KG1 (cell line): ENCODE measurements at regions not wholly inside any gene's neighbourhood (a gene's known extent, or its start where the extent isn't known, plus 50 kb on each side); places are given as distances from the start of the nearest gene placed in this dataset.

Experiments used
- DNase-seq: peaks from one replicate; lab custom pipeline; 2025; lab: John Stamatoyannopoulos, UW

- peak; percentile 16 for DNase-seq
These were observed 67.3 kb upstream of the NUP50 start for GRCh38 chr22:45096256-45096907.

GRCh38 chr22:45097061-45097460 lies 66.7 kb upstream of the NUP50 start:
- DNase-seq, result no peak

- DNase-seq, result no peak
These were observed 65.7 kb upstream of the NUP50 start for GRCh38 chr22:45098056-45098455.

- no peak for DNase-seq
These were observed 63.8 kb upstream of the NUP50 start for GRCh38 chr22:45099961-45100360.

GRCh38 chr22:45101515-45102227 lies 62.1 kb upstream of the NUP50 start:
- DNase-seq, result no peak

GRCh38 chr22:45102896-45103420 lies 60.8 kb upstream of the NUP50 start:
- no peak for DNase-seq

GRCh38 chr22:45103756-45104155 lies 60.0 kb upstream of the NUP50 start:
- no peak for DNase-seq

- DNase-seq, result no peak
These were observed 59.4 kb upstream of the NUP50 start for GRCh38 chr22:45104313-45104712.

GRCh38 chr22:45105281-45105702 lies 58.4 kb upstream of the NUP50 start:
- DNase-seq, result no peak

- DNase-seq, result no peak
These were observed 56.1 kb upstream of the NUP50 start for GRCh38 chr22:45107671-45108070.

- no peak for DNase-seq
These were observed 51.4 kb upstream of the NUP50 start for GRCh38 chr22:45112136-45112879.
